H9 (cell line): ENCODE measurements at regions not wholly inside any gene's neighbourhood (a gene's known extent, or its start where the extent isn't known, plus 50 kb on each side); places are given as distances from the start of the nearest gene placed in this dataset.

Experiments
- DNase-seq: peaks from one replicate; pipeline ENCODE4 v3.0.0-alpha.2; 2017
- H2AFZ ChIP-seq: one replicate; pipeline ENCODE4 v1.6.1; 2013; ENCODE audit warnings: mild to moderate bottlenecking, low read length, control low read depth, moderate library complexity
- H2AK5ac ChIP-seq: 2 replicates; pipeline ENCODE4 v1.6.1; 2013; ENCODE audit warnings: low read length, control low read depth, mixed read lengths; ENCODE audit not compliant: insufficient read length
- H2BK120ac ChIP-seq: one replicate; pipeline ENCODE4 v1.6.1; 2013; ENCODE audit warnings: low read depth, mild to moderate bottlenecking, low read length, control low read depth, inconsistent platforms; ENCODE audit not compliant: poor library complexity, severe bottlenecking
- H2BK12ac ChIP-seq: 2 replicates; pipeline ENCODE4 v1.6.1; 2013; ENCODE audit warnings: low read length, control low read depth, mixed read lengths, low read depth; ENCODE audit not compliant: insufficient read length
- H2BK15ac ChIP-seq: 2 replicates; pipeline ENCODE4 v1.6.1; 2013; ENCODE audit warnings: low read depth, low read length, control low read depth
- H2BK20ac ChIP-seq: one replicate; pipeline ENCODE4 v1.6.1; 2013; ENCODE audit warnings: low read depth, mild to moderate bottlenecking, low read length, control low read depth, inconsistent platforms; ENCODE audit not compliant: poor library complexity, severe bottlenecking
- H2BK5ac ChIP-seq: 2 replicates; pipeline ENCODE4 v1.6.1; 2013; ENCODE audit warnings: low read length, control low read depth, mixed read lengths; ENCODE audit not compliant: insufficient read length
- H3K14ac ChIP-seq: 2 replicates; pipeline ENCODE4 v1.6.1; 2013; ENCODE audit warnings: low read length, control low read depth; ENCODE audit not compliant: insufficient read depth
- H3K18ac ChIP-seq: 2 replicates; pipeline ENCODE4 v1.6.1; 2013; ENCODE audit warnings: low read depth, mild to moderate bottlenecking, mixed read lengths, low read length, control low read depth; ENCODE audit not compliant: insufficient read length
- H3K23ac ChIP-seq: 2 replicates; pipeline ENCODE4 v1.6.1; 2013; ENCODE audit warnings: low read length, control low read depth, mixed read lengths, low read depth; ENCODE audit not compliant: insufficient read length
- H3K23me2 ChIP-seq: 2 replicates; pipeline ENCODE4 v1.6.1; 2013; ENCODE audit warnings: low read depth, mild to moderate bottlenecking, mixed read lengths, low read length, control low read depth; ENCODE audit not compliant: insufficient read length, poor library complexity, severe bottlenecking
- H3K27ac ChIP-seq: 2 replicates; pipeline ENCODE4 v1.5.1; 2013; ENCODE audit warnings: low read length, control low read depth, mixed read lengths, low read depth; ENCODE audit not compliant: insufficient read length
- H3K27me3 ChIP-seq: 2 replicates; pipeline ENCODE4 v1.6.1; 2013; ENCODE audit warnings: low read length, control low read depth, inconsistent platforms; ENCODE audit not compliant: insufficient read depth
- H3K4ac ChIP-seq: 2 replicates; pipeline ENCODE4 v1.6.1; 2013; ENCODE audit warnings: low read depth, mild to moderate bottlenecking, control low read depth, inconsistent platforms, low read length, moderate library complexity
- H3K4me1 ChIP-seq: 2 replicates; pipeline ENCODE4 v1.6.1; 2013; ENCODE audit warnings: low read length, control low read depth, inconsistent platforms; ENCODE audit not compliant: insufficient read depth
- H3K4me2 ChIP-seq: 2 replicates; pipeline ENCODE4 v1.6.1; 2013; ENCODE audit warnings: low read length, control low read depth, mixed read lengths; ENCODE audit not compliant: insufficient read length, insufficient read depth
- H3K56ac ChIP-seq: 2 replicates; pipeline ENCODE4 v1.6.1; 2013; ENCODE audit warnings: low read depth, mild to moderate bottlenecking, mixed read lengths, low read length, control low read depth; ENCODE audit not compliant: insufficient read length
- H3K79me1 ChIP-seq: 2 replicates; pipeline ENCODE4 v1.6.1; 2013; ENCODE audit warnings: low read depth, mild to moderate bottlenecking, moderate library complexity, low read length, control low read depth, inconsistent platforms; ENCODE audit not compliant: insufficient read depth, poor library complexity, severe bottlenecking
- H3K79me2 ChIP-seq: 2 replicates; pipeline ENCODE4 v1.6.1; 2013; ENCODE audit warnings: low read length, control low read depth, inconsistent platforms; ENCODE audit not compliant: insufficient read depth
- H3K9ac ChIP-seq: 2 replicates; pipeline ENCODE4 v1.6.1; 2013; ENCODE audit warnings: low read length, control low read depth, mixed read lengths; ENCODE audit not compliant: insufficient read length; ENCODE audit errors: extremely low read depth
- H3K9me3 ChIP-seq: one replicate; pipeline ENCODE4 v1.6.1; 2013; ENCODE audit warnings: low read depth, low read length, inconsistent platforms; ENCODE audit not compliant: control insufficient read depth
- H3T11ph ChIP-seq: one replicate; pipeline ENCODE4 v1.6.1; 2013; ENCODE audit warnings: mild to moderate bottlenecking, low read length, control low read depth, inconsistent platforms
- H4K20me1 ChIP-seq: one replicate; pipeline ENCODE4 v1.6.1; 2013; ENCODE audit not compliant: control insufficient read depth, insufficient read length, insufficient read depth
- H4K5ac ChIP-seq: 2 replicates; pipeline ENCODE4 v1.6.1; 2013; ENCODE audit warnings: low read depth, mild to moderate bottlenecking, mixed read lengths, low read length, control low read depth; ENCODE audit not compliant: insufficient read length
- H4K8ac ChIP-seq: replicated peaks from 2 replicates; pipeline ENCODE4 v1.6.1; 2013; ENCODE audit warnings: low read length, control low read depth, mixed read lengths, low read depth; ENCODE audit not compliant: insufficient read length
- H4K91ac ChIP-seq: 2 replicates; pipeline ENCODE4 v1.6.1; 2013; ENCODE audit warnings: low read depth, mild to moderate bottlenecking, moderate library complexity, mixed read lengths, low read length, control low read depth; ENCODE audit not compliant: insufficient read length
- H3K27ac Mint-ChIP-seq, 3 experiments: 2 replicates in 2 of 3; 3 replicates in 1 of 3; pipeline ENCODE4 v1.8.0; 2020 to 2021; ENCODE audit warnings: mixed read lengths in 3 of 3, mild to moderate bottlenecking in 1 of 3, moderate library complexity in 1 of 3
- H3K27me3 Mint-ChIP-seq: 2 replicates; pipeline ENCODE4 v1.8.0; 2021; ENCODE audit warnings: low read depth, mild to moderate bottlenecking, moderate library complexity, mixed read lengths
- H3K36me3 Mint-ChIP-seq, 3 experiments: 2 replicates in 2 of 3; 3 replicates in 1 of 3; pipeline ENCODE4 v1.8.0; 2020 to 2021; ENCODE audit warnings: low read depth in 3 of 3, mixed read lengths in 3 of 3; ENCODE audit not compliant: insufficient read depth in 1 of 3
- H3K4me1 Mint-ChIP-seq, 2 experiments: 2 replicates each; pipeline ENCODE4 v1.8.0; 2020; ENCODE audit warnings: mixed read lengths in 2 of 2
- H3K4me3 Mint-ChIP-seq, 2 experiments: 2 replicates in 1 of 2; 3 replicates in 1 of 2; pipeline ENCODE4 v1.8.0; 2020 to 2021; ENCODE audit warnings: mild to moderate bottlenecking in 2 of 2, mixed read lengths in 2 of 2, moderate library complexity in 1 of 2
- H3K9me3 Mint-ChIP-seq, 2 experiments: 2 replicates in 1 of 2; 3 replicates in 1 of 2; pipeline ENCODE4 v1.8.0; 2020; ENCODE audit warnings: mild to moderate bottlenecking in 2 of 2, mixed read lengths in 2 of 2, moderate library complexity in 1 of 2
- CTCF ChIP-seq: fragments of 200-600 bp; sonication (generic); conservative IDR thresholded peaks from 3 replicates; pipeline ENCODE4 v1.8.0; 2021; ENCODE audit warnings: antibody characterized with exemption, mild to moderate bottlenecking
- whole genome bisulfite sequencing: extraction: QIAGEN DNeasy Blood & Tissue Kit; methylation state at CpG from one replicate; pipeline ENCODE4 v1.1.7; 2013; ENCODE audit warnings: missing lambda C conversion rate, low lambda C conversion rate, mixed read lengths; ENCODE audit not compliant: insufficient read length; ENCODE audit errors: extremely low coverage; 5-methylcytosine and 5-hydroxymethylcytosine counted together

DNA sequence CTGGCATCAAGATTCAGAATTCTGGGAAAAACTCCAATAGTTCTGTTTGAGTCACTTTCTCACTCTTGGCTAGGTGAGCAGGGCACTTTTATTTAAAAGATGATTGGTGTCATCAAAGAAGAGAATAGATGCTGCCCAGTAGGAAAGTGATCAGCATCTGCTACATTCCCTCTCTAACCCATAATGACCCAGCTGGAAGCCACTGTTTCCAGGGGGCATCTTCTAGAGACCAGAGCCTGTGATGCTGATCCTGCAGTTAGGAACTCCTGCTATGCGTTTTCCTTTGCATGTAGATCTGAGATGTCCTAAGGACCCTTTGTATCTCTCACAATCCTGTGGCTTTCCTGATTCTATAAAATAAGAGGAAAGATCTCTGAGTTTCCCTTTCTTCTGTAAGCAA, 79.9 kb upstream of the TMTC1 start:
- Histone ChIP-seq H3K4me2 (no peak overlapping the region), H3K27me3 (peaks cover 10% of the 10 kb centered on the region), H2BK12ac (no peak overlapping the region), H4K8ac (no peak overlapping the region), H2AFZ (no peak overlapping the region), H3K23ac (no peak overlapping the region), H3K79me2 (no peaks in the 10 kb centered on the region), H2BK15ac (no peak overlapping the region), H2BK120ac (no peak overlapping the region), H4K20me1 (no peaks in the 10 kb centered on the region), H3K9ac (no peak overlapping the region), H4K5ac (no peak overlapping the region), H3K9me3 (no peaks in the 10 kb centered on the region), H3K14ac (no peak overlapping the region), H3K4ac (no peak overlapping the region), H4K91ac (no peak overlapping the region), H3K4me1 (no peaks in the 10 kb centered on the region), H3K79me1 (no peaks in the 10 kb centered on the region), H3K23me2 (no peaks in the 10 kb centered on the region), H3K56ac (no peak overlapping the region), H2BK5ac (no peak overlapping the region), H3T11ph (no peak overlapping the region), H3K27ac (no peak overlapping the region), H2AK5ac (no peak overlapping the region), H3K18ac (no peak overlapping the region), H2BK20ac (no peak overlapping the region)
- no peak overlapping the region for H3K27ac Mint-ChIP-seq
- no peak for DNase-seq
- no CpG with 5 or more reads among the region's 1 CpG for WGBS
- peaks cover 73% of the 10 kb centered on the region for H3K27me3 Mint-ChIP-seq
- no peaks in the 10 kb centered on the region for H3K36me3 Mint-ChIP-seq
- no peak for TF ChIP-seq CTCF
- no peaks in the 10 kb centered on the region; a peak in 2 of 5 replicates for H3K9me3 Mint-ChIP-seq
- peaks cover 15 to 17% of the 10 kb centered on the region in 2 experiments for H3K4me1 Mint-ChIP-seq
- no peak overlapping the region for H3K4me3 Mint-ChIP-seq
